GM19467 (cell line): ENCODE measurements at regions not wholly inside any gene's neighbourhood (a gene's known extent, or its start where the extent isn't known, plus 50 kb on each side); places are given as distances from the start of the nearest gene placed in this dataset.

Experiments
- ATAC-seq: cut with Tn5 transposase; IDR thresholded peaks from one replicate; pipeline ENCODE4 v1.9.1; 2021; ENCODE audit warnings: mild to moderate bottlenecking, moderate library complexity; ENCODE audit not compliant: unreplicated experiment

- ATAC-seq: no peak
These were observed 317.1 kb upstream of the FERMT1 start for GRCh38 chr20:6439737-6440442.

- no peak for ATAC-seq
These were observed 311.3 kb upstream of the FERMT1 start for GRCh38 chr20:6434131-6434530.

- ATAC-seq: no peak
These were observed 307.6 kb upstream of the FERMT1 start for GRCh38 chr20:6430381-6430780.

- ATAC-seq: no peak
These were observed 303.6 kb upstream of the FERMT1 start for GRCh38 chr20:6426287-6426891.

DNA sequence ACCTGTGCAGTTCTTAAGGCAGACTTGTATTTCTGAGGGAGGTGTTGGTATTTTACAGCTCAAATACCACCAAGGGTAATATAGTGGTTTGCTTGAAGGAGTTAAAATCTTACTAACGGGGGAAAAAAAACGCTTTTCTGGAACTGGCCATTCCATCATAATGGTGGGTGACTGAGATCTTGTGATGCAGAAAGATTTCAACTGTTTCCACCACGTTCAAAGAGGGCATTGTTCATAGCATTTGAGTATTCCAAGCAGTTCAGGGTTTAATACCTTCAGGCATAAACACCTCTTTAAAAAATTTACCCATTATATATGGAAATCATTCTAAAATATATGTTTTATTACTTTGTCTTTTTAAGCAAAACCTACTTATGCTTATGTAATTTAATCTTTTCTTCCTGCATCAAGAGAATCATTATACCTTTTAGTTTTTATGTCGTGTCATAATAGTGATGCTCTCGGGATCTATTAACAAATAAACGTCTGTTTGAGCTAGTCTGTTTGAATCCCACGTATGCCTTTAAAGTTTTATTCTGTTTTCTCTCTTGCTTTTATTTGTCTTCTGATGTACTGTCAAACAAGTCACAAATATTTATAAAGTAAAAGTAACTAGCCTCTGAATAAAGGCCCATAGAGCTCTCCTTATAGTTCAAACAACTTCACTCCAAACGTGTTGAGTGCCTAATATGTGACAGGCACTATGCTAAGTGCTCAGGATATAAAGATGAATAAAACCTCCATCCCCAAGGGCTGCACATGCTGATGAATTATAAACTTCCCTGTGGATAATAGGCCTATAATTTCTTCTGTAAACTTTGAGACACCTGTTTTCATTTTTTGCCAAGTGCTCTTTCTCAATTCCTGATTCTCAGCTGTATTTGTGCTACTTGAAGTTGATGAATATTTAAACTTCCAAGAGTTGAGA is 298.8 kb upstream of the FERMT1 start:
- no peak for ATAC-seq

GRCh38 chr20:6420336-6420735 is 297.5 kb upstream of the FERMT1 start:
- ATAC-seq: no peak

- ATAC-seq: no peak
These were observed 295.9 kb upstream of the FERMT1 start for GRCh38 chr20:6418732-6419131.

DNA sequence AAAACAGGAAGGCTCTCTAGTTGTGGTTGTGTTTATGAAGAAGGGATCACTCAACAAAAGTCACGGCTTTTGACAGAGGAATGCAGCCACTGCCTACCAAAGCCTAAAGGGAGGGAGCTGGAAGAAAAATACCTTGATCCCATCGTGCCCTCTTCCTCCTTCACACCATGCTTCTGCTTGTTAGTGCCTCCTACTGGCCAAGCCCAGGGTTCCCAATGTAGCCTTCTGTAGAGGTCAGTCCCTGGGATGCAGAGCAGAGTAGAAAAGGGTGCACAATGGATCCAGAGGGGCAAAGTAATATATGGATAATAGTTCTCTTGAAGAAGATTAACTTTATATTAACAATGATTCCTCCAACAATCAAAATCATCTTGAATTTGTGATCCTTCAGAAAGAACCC is 293.5 kb upstream of the FERMT1 start:
- no peak for ATAC-seq

DNA sequence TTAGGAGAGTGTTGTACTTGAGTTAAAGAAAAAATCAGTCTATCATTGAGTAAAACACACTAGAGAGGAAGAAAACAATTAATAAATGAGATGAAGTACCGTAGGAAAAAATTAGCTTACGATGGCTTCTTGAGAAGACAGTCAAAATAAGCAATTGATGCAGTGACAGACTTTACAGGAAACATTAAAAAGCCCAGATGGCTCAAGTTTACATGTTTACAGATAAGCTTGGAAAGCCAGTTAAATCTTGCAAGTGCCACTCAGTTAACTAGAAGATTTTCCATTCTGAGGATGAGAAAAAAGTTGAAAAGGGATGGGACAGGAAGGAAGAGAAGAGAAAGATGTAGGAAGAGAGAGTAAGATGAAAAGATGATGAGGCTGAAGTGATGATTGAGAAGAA is 288.8 kb upstream of the FERMT1 start:
- ATAC-seq: no peak

GRCh38 chr20:6410721-6411120 is 287.9 kb upstream of the FERMT1 start:
- ATAC-seq: no peak

DNA sequence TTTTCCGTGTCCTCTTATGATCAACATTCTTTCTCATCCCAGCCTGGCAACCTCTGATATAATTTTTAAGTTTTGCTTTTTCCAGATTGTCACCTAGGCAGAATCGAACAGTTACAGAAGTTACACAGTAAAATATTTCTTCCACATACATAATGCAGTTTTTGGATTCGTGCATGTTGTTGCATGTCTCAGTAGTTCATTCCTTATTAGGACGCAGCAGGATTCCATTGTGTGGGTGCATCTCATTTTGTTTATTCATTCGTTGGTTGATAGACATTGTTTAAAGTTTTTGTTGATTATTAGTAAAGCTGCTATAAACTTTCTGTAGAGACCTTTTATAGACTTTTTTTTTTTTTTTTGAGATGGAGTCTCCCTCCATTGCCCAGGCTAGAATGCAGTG is 284.3 kb upstream of the FERMT1 start:
- no peak for ATAC-seq

GRCh38 chr20:6401893-6402557 is 279.2 kb upstream of the FERMT1 start:
- ATAC-seq: no peak

- no peak for ATAC-seq
These were observed 274.3 kb upstream of the FERMT1 start for GRCh38 chr20:6397115-6397514.

DNA sequence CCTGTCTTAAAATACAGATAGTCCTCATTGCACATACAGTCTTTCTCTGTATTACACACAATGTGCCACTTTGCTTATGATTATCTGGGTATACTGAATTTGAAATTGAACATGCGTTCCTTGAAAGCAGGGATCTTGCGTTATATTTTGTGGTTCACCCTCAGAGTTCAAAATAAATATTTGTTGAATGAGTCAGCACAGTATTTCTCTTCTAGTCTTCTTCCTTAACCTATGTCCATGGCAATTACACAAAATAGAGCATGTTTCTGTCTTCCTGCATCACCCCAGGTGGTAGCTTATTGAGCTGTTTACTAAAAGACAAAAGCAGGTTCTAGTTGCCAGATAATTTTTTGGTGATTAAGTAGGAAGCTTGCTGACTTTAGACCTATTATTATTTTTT is 272.9 kb upstream of the FERMT1 start:
- ATAC-seq: no peak

- no peak for ATAC-seq
These were observed 265.9 kb upstream of the FERMT1 start for GRCh38 chr20:6388671-6389197.

DNA sequence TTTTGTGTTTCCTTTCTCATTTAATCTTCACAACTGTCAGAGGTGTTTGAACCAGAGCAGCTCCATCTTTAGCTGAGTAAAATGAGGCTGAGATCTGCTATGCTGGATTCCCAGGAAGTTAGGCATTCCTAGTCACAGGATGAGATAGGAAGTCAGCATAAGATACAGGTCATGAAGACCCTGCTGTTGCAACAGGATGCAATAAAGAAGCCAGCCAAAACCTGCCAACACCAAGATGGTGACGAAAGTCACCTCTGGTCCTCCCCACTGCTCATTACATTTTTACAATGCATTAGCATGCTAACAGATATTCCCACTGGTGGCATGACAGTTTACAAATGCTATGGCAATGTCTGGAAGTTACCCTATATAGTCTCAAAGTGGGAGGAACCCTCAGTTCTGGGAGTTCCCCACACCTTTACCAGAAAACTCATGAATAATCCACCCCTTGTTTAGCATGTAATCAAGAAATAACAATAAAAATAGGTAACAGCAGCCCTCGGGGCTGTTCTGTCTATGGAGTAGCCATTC is 262.2 kb upstream of the FERMT1 start:
- no peak for ATAC-seq

DNA sequence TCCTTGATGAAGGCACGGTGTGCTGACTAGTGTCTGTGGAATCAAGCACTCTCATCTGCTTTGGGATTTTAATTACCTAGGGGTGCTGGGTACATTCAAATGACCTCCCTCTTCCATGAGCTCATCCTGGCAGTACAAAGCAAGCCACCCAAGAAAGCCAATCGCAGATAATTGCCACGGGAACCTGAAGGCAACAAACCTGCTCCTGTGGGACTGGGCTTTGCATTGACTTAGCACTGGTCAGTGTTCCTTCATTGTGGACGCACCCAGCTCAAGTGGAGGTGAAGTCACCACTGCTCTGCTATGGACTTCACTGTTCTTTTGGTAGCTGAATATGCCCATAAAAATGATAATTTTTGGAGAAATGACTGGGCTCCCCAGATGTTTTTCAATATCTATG is 261.6 kb upstream of the FERMT1 start:
- ATAC-seq: no peak

GRCh38 chr20:6381887-6382286 is 259.1 kb upstream of the FERMT1 start:
- ATAC-seq: no peak

DNA sequence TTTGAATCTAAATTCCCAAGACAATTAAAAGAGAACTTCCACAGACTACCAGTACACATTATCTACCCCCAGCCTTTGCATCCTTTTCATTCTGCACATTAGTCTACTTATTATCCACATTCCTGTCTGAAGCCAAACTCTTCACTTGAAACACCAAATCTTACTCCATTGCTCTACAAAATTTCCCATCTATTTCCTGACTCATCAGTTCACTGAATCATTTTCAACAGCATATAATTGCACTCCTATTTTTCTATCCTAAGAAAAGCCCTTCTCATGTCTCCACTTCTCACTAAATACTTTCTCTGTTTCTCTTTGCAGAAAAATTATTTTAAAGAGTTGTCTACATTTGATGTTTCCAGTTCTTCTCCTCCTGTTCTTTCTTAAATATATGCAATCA is 239.4 kb upstream of the FERMT1 start:
- no peak for ATAC-seq

DNA sequence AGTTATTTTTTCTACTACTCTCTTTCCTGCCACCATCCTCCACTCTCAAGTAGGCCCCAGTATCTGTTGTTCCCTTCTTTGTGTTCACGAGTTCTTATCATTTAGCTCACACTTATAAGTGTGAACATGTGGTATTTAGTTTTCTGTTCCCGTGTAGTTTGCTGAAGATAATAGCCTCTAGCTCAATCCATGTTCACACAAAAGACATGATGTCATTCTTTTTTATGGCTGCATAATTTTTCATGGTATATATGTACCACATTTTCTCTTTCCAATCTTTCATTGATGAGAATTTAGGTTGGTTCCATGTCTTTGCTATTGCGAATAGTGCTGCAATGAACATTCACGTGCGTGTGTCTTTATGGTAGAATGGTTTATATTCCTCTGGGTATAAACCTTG is 237.9 kb upstream of the FERMT1 start:
- ATAC-seq: no peak
